ENCODE measurements at regions not wholly inside any gene's neighbourhood (a gene's known extent, or its start where the extent isn't known, plus 50 kb on each side); places are given as distances from the start of the nearest gene placed in this dataset.

- DNase-seq = no peak
Measured at GRCh38 chr4:74878323-74878722, 54.6 kb upstream of the PARM1 start.

- DNase-seq = no peak
Measured at GRCh38 chr4:74875451-74875850, 57.5 kb upstream of the PARM1 start.

- peak; percentile 70 for DNase-seq
Measured at GRCh38 chr4:74874753-74875367, 58.1 kb upstream of the PARM1 start.

GRCh38 chr4:74873545-74874301 lies 59.2 kb upstream of the PARM1 start:
- peak; percentile 44 for DNase-seq

GRCh38 chr4:74858921-74859562 lies 64.7 kb upstream of the BTC start:
- no peak for DNase-seq

GRCh38 chr4:74855879-74856278 lies 61.6 kb upstream of the BTC start:
- DNase-seq = no peak

- no peak for DNase-seq
Measured at GRCh38 chr4:74848774-74849173, 54.5 kb upstream of the BTC start.

- no peak for DNase-seq
Measured at GRCh38 chr4:74845834-74846233, 51.5 kb upstream of the BTC start.
